ENCODE measurements at regions not wholly inside any gene's neighbourhood (a gene's known extent, or its start where the extent isn't known, plus 50 kb on each side); places are given as distances from the start of the nearest gene placed in this dataset.

- Histone ChIP-seq H3K27me3 (ENCODE audit: control insufficient read depth, insufficient read depth, low read length) (no peaks in the 10 kb centered on the region), H3K36me3 (replicated peaks; ENCODE audit: control insufficient read depth, insufficient read depth, low read length) (no peaks in the 10 kb centered on the region), H3K4me3 (ENCODE audit: insufficient read depth, low read depth, low read length) (no peak overlapping the region)
- DNase-seq, result no peak
Observed at GRCh38 chr11:109869536-109869935, 223.7 kb upstream of the ZC3H12C start.

GRCh38 chr11:109870297-109870696 lies 222.9 kb upstream of the ZC3H12C start:
- DNase-seq, result no peak
- Histone ChIP-seq H3K36me3 (replicated peaks; ENCODE audit: control insufficient read depth, insufficient read depth, low read length) (no peaks in the 10 kb centered on the region), H3K27me3 (ENCODE audit: control insufficient read depth, insufficient read depth, low read length) (no peaks in the 10 kb centered on the region), H3K4me3 (ENCODE audit: insufficient read depth, low read depth, low read length) (no peak overlapping the region)

GRCh38 chr11:109877043-109877442 lies 216.1 kb upstream of the ZC3H12C start:
- H3K36me3 ChIP-seq (replicated peaks; ENCODE audit: control insufficient read depth, insufficient read depth, low read length), result no peaks in the 10 kb centered on the region
- H3K4me3 ChIP-seq (ENCODE audit: insufficient read depth, low read depth, low read length), result no peak overlapping the region
- no peak for DNase-seq
- H3K27me3 ChIP-seq (ENCODE audit: control insufficient read depth, insufficient read depth, low read length), result no peaks in the 10 kb centered on the region

- H3K4me3 ChIP-seq (ENCODE audit: insufficient read depth, low read depth, low read length), result no peak overlapping the region
- no peak for DNase-seq
- H3K27me3 ChIP-seq (ENCODE audit: control insufficient read depth, insufficient read depth, low read length), result no peaks in the 10 kb centered on the region
- H3K36me3 ChIP-seq (replicated peaks; ENCODE audit: control insufficient read depth, insufficient read depth, low read length), result no peaks in the 10 kb centered on the region
Observed at GRCh38 chr11:109884501-109884900, 208.7 kb upstream of the ZC3H12C start.

- DNase-seq, result no peak
- no peaks in the 10 kb centered on the region for H3K36me3 ChIP-seq (replicated peaks; ENCODE audit: control insufficient read depth, insufficient read depth, low read length)
- no peaks in the 10 kb centered on the region for H3K27me3 ChIP-seq (ENCODE audit: control insufficient read depth, insufficient read depth, low read length)
- no peak overlapping the region for H3K4me3 ChIP-seq (ENCODE audit: insufficient read depth, low read depth, low read length)
Observed at GRCh38 chr11:109885006-109885405, 208.2 kb upstream of the ZC3H12C start.

GRCh38 chr11:109892321-109892794 lies 200.8 kb upstream of the ZC3H12C start:
- Histone ChIP-seq H3K4me3 (ENCODE audit: insufficient read depth, low read depth, low read length) (no peak overlapping the region), H3K27me3 (ENCODE audit: control insufficient read depth, insufficient read depth, low read length) (no peaks in the 10 kb centered on the region), H3K36me3 (replicated peaks; ENCODE audit: control insufficient read depth, insufficient read depth, low read length) (no peaks in the 10 kb centered on the region)
- no peak for DNase-seq

GRCh38 chr11:109894242-109894641 lies 198.9 kb upstream of the ZC3H12C start:
- no peaks in the 10 kb centered on the region for H3K36me3 ChIP-seq (replicated peaks; ENCODE audit: control insufficient read depth, insufficient read depth, low read length)
- H3K4me3 ChIP-seq (ENCODE audit: insufficient read depth, low read depth, low read length), result no peak overlapping the region
- no peaks in the 10 kb centered on the region for H3K27me3 ChIP-seq (ENCODE audit: control insufficient read depth, insufficient read depth, low read length)
- no peak for DNase-seq

- Histone ChIP-seq H3K36me3 (replicated peaks; ENCODE audit: control insufficient read depth, insufficient read depth, low read length) (no peaks in the 10 kb centered on the region), H3K27me3 (ENCODE audit: control insufficient read depth, insufficient read depth, low read length) (no peaks in the 10 kb centered on the region), H3K4me3 (ENCODE audit: insufficient read depth, low read depth, low read length) (no peak overlapping the region)
- no peak for DNase-seq
Observed at GRCh38 chr11:109898592-109898991, 194.6 kb upstream of the ZC3H12C start.

- no peak for DNase-seq
- Histone ChIP-seq H3K36me3 (replicated peaks; ENCODE audit: control insufficient read depth, insufficient read depth, low read length) (no peaks in the 10 kb centered on the region), H3K27me3 (ENCODE audit: control insufficient read depth, insufficient read depth, low read length) (no peaks in the 10 kb centered on the region), H3K4me3 (ENCODE audit: insufficient read depth, low read depth, low read length) (no peak overlapping the region)
Observed at GRCh38 chr11:109902764-109903433, 190.3 kb upstream of the ZC3H12C start.

- Histone ChIP-seq H3K27me3 (ENCODE audit: control insufficient read depth, insufficient read depth, low read length) (no peaks in the 10 kb centered on the region), H3K36me3 (replicated peaks; ENCODE audit: control insufficient read depth, insufficient read depth, low read length) (no peaks in the 10 kb centered on the region), H3K4me3 (ENCODE audit: insufficient read depth, low read depth, low read length) (no peak overlapping the region)
- DNase-seq, result no peak
Observed at GRCh38 chr11:109911488-109911887, 181.7 kb upstream of the ZC3H12C start.

- Histone ChIP-seq H3K27me3 (ENCODE audit: control insufficient read depth, insufficient read depth, low read length) (no peaks in the 10 kb centered on the region), H3K36me3 (replicated peaks; ENCODE audit: control insufficient read depth, insufficient read depth, low read length) (no peaks in the 10 kb centered on the region), H3K4me3 (ENCODE audit: insufficient read depth, low read depth, low read length) (no peak overlapping the region)
- no peak for DNase-seq
Observed at GRCh38 chr11:109914038-109914437, 179.2 kb upstream of the ZC3H12C start.

GRCh38 chr11:109914809-109915653 lies 178.2 kb upstream of the ZC3H12C start:
- DNase-seq, result no peak
- no peak overlapping the region for H3K4me3 ChIP-seq (ENCODE audit: insufficient read depth, low read depth, low read length)

GRCh38 chr11:109926941-109927340 lies 166.3 kb upstream of the ZC3H12C start:
- H3K27me3 ChIP-seq (ENCODE audit: control insufficient read depth, insufficient read depth, low read length), result no peaks in the 10 kb centered on the region
- H3K36me3 ChIP-seq (replicated peaks; ENCODE audit: control insufficient read depth, insufficient read depth, low read length), result no peaks in the 10 kb centered on the region
- DNase-seq, result no peak
- H3K4me3 ChIP-seq (ENCODE audit: insufficient read depth, low read depth, low read length), result no peak overlapping the region

More at GRCh38 chr11:109914809-109915653, 178.2 kb upstream of the ZC3H12C start:
- Histone ChIP-seq H3K27me3 (ENCODE audit: control insufficient read depth, insufficient read depth, low read length) (no peaks in the 10 kb centered on the region), H3K36me3 (replicated peaks; ENCODE audit: control insufficient read depth, insufficient read depth, low read length) (no peaks in the 10 kb centered on the region)

GRCh38 chr11:109929308-109929707 lies 163.9 kb upstream of the ZC3H12C start:
- Histone ChIP-seq H3K36me3 (replicated peaks; ENCODE audit: control insufficient read depth, insufficient read depth, low read length) (no peaks in the 10 kb centered on the region), H3K27me3 (ENCODE audit: control insufficient read depth, insufficient read depth, low read length) (no peaks in the 10 kb centered on the region), H3K4me3 (ENCODE audit: insufficient read depth, low read depth, low read length) (no peak overlapping the region)
- DNase-seq, result no peak

GRCh38 chr11:109933126-109933525 lies 160.1 kb upstream of the ZC3H12C start:
- no peaks in the 10 kb centered on the region for H3K36me3 ChIP-seq (replicated peaks; ENCODE audit: control insufficient read depth, insufficient read depth, low read length)
- H3K4me3 ChIP-seq (ENCODE audit: insufficient read depth, low read depth, low read length), result no peak overlapping the region
- no peak for DNase-seq
- no peaks in the 10 kb centered on the region for H3K27me3 ChIP-seq (ENCODE audit: control insufficient read depth, insufficient read depth, low read length)

Measured in H7 (cell line).